Endothelial cell of umbilical vein (primary cell): ENCODE measurements at regions not wholly inside any gene's neighbourhood (a gene's known extent, or its start where the extent isn't known, plus 50 kb on each side); places are given as distances from the start of the nearest gene placed in this dataset.
A peak's percentile ranks its signal among the peaks of the same experiment; 100 is the strongest.

ENCODE experiments used
- BruUV-seq: library from RNA; stranded (reverse); fragments of 400-500 nt; replicated peaks from 2 replicates; lab custom pipeline; 2021; lab: Mats Ljungman, UMichigan
- CTCF ChIA-PET: fragments of 300-600, 350-600 bp; sonication (Branson Sonifier 250); formaldehyde crosslinking; loops from one replicate; lab custom pipeline; 2021; ENCODE audit warnings: antibody characterized with exemption, inconsistent platforms; lab: Charles Lee
- POLR2A ChIA-PET: fragments of 300-600, 350-600 bp; sonication (Branson Sonifier 250); formaldehyde crosslinking; loops from one replicate; lab custom pipeline; 2021; ENCODE audit warnings: antibody characterized with exemption, inconsistent platforms; lab: Charles Lee
- DNase-seq: peaks from one replicate; pipeline ENCODE4 v3.0.0-alpha.2; 2011; ENCODE audit warnings: low read depth, low spot score
- FAIRE-seq: peaks from 2 replicates; lab custom pipeline; 2011; peaks lifted over from hg19 to GRCh38; lab: Jason Lieb, UNC
- H2AFZ ChIP-seq: 2 replicates; pipeline ENCODE4 v1.6.0; 2012; ENCODE audit warnings: low read depth, low read length, control low read depth, inconsistent platforms
- H3K27ac ChIP-seq: 2 replicates; pipeline ENCODE4 v1.5.1; 2011; ENCODE audit warnings: low read depth, mild to moderate bottlenecking, control low read depth, low read length, moderate library complexity; ENCODE audit not compliant: insufficient read depth
- H3K27me3 ChIP-seq, 2 experiments: 2 replicates each; pipeline versions ENCODE4 v1.6.0 to v1.6.1; 2011; ENCODE audit warnings: low read length in 2 of 2, mixed read lengths in 1 of 2; ENCODE audit not compliant: control insufficient read depth in 2 of 2, insufficient read depth in 2 of 2
- H3K36me3 ChIP-seq, 2 experiments: 2 replicates in 1 of 2; 3 replicates in 1 of 2; pipeline ENCODE4 v1.5.1; 2011; ENCODE audit warnings: low read length in 2 of 2, mild to moderate bottlenecking in 1 of 2, moderate library complexity in 1 of 2; ENCODE audit not compliant: control insufficient read depth in 2 of 2, insufficient read depth in 2 of 2; ENCODE audit errors: extremely low read depth in 1 of 2
- H3K4me1 ChIP-seq: 3 replicates; pipeline ENCODE4 v1.5.1; 2011; ENCODE audit warnings: mild to moderate bottlenecking, low read length; ENCODE audit not compliant: control insufficient read depth, insufficient read depth; ENCODE audit errors: extremely low read depth
- H3K4me2 ChIP-seq: 2 replicates; pipeline ENCODE4 v1.6.1; 2011; ENCODE audit warnings: low read length, control low read depth, mixed read lengths; ENCODE audit not compliant: insufficient read depth
- H3K4me3 ChIP-seq, 3 experiments: fragments of 200-600 bp in 1 of 3; sonication (generic), shearing (Covaris generic) in 1 of 3; replicated peaks in 1 of 3; 2 replicates each; pipeline ENCODE4 v1.5.1; 2011 to 2016; ENCODE audit warnings: control low read depth in 3 of 3, low read length in 3 of 3, mild to moderate bottlenecking in 2 of 3, inconsistent platforms in 1 of 3, low read depth in 1 of 3, moderate library complexity in 1 of 3; ENCODE audit not compliant: insufficient read depth in 1 of 3
- H3K79me2 ChIP-seq: 2 replicates; pipeline ENCODE4 v1.6.0; 2012; ENCODE audit warnings: low read length, inconsistent platforms; ENCODE audit not compliant: control insufficient read depth, insufficient read depth
- H3K9ac ChIP-seq: replicated peaks from 2 replicates; pipeline ENCODE3; 2011; ENCODE audit warnings: low read length, control low read depth; ENCODE audit not compliant: insufficient read depth; ENCODE audit errors: extremely low read depth
- H3K9me1 ChIP-seq: replicated peaks from 3 replicates; pipeline ENCODE4 v1.6.0; 2011; ENCODE audit warnings: mild to moderate bottlenecking, low read length; ENCODE audit not compliant: control insufficient read depth, insufficient read depth; ENCODE audit errors: extremely low read depth
- H3K9me3 ChIP-seq: replicated peaks from 2 replicates; pipeline ENCODE4 v1.5.1; 2012; ENCODE audit warnings: low read length, inconsistent platforms; ENCODE audit not compliant: control insufficient read depth, insufficient read depth
- H4K20me1 ChIP-seq: replicated peaks from 2 replicates; pipeline ENCODE3; 2011; ENCODE audit warnings: mild to moderate bottlenecking, low read length; ENCODE audit not compliant: control insufficient read depth, insufficient read depth; ENCODE audit errors: extremely low read depth
- CTCF ChIP-seq, 2 donors: IDR thresholded peaks; 1 replicate in 1 of 2; 2 replicates in 1 of 2; pipeline ENCODE4 v1.5.1; 2011; ENCODE audit warnings: low read length in 2 of 2, mild to moderate bottlenecking in 2 of 2, moderate library complexity in 2 of 2, control low read depth in 1 of 2, inconsistent platforms in 1 of 2, low read depth in 1 of 2; ENCODE audit not compliant: insufficient read depth in 1 of 2; ENCODE audit errors: extremely low read depth in 1 of 2
- EZH2 ChIP-seq: IDR thresholded peaks from 2 replicates; pipeline ENCODE4 v1.6.1; 2012; ENCODE audit warnings: borderline replicate concordance, low read depth, mild to moderate bottlenecking, moderate library complexity, low read length, inconsistent platforms; ENCODE audit not compliant: severe bottlenecking
- FOS ChIP-seq: IDR thresholded peaks from 2 replicates; pipeline ENCODE4 v1.6.1; 2011; ENCODE audit warnings: mild to moderate bottlenecking, low read length, moderate library complexity, borderline replicate concordance; ENCODE audit not compliant: insufficient read depth
- MAX ChIP-seq: IDR thresholded peaks from 2 replicates; pipeline ENCODE4 v1.6.1; 2011; ENCODE audit not compliant: insufficient read depth, insufficient read length
- dilution Hi-C: fragments of 300-500 bp; cut with MboI; formaldehyde crosslinking; loops from one replicate; pipeline ENCODE4 v1.15.0; 2019; ENCODE audit warnings: low sequenced_read_pairs; ENCODE audit not compliant: extremely low pct_ligation_motif_present
- intact Hi-C: fragments of 100-400 bp; cut with micrococcal nuclease; formaldehyde crosslinking; loops from one replicate; pipeline ENCODE4 v1.10.0; 2022

GRCh38 chr4:123661080-123661737, 264.6 kb downstream of the SPRY1 start:
- ChIA-PET CTCF (interaction anchor here (0.8 to 5.4 kb wide), 32 partner anchors 11 to 567 kb away, joined by 3 to 49 read pairs (median 4); partner anchors contain the start of gene SPRY1), POLR2A (no interaction called here)
- no peak overlapping the region for H3K9ac ChIP-seq
- DNase-seq: peak; percentile 49
- H3K4me3 ChIP-seq: no peak overlapping the region
- TF ChIP-seq MAX (no peak), CTCF (IDR thresholded peaks at IDR 0.05; ENCODE audit: extremely low read depth in 1 of 2, insufficient read depth in 1 of 2, low read depth in 1 of 2, low read length in 2 of 2) (peak; percentile 27 to 37), EZH2 (no peak), FOS (no peak)
- no peaks in the 10 kb centered on the region for H3K4me1 ChIP-seq
- no peaks in the 10 kb centered on the region for H3K27me3 ChIP-seq
- H2AFZ ChIP-seq: no peak overlapping the region
- H3K9me3 ChIP-seq: no peaks in the 10 kb centered on the region
- FAIRE-seq: peak; percentile 18
- H3K9me1 ChIP-seq: no peaks in the 10 kb centered on the region
- H3K4me2 ChIP-seq: no peak overlapping the region
- dilution Hi-C loops (no loop called here), intact Hi-C loops (loop anchor here (1.0 to 5.0 kb wide), 8 partner anchors 231 to 661 kb away; no protein-coding TSS in a partner anchor)
- BruUV-seq: no TSS peak
- H4K20me1 ChIP-seq: no peaks in the 10 kb centered on the region
- no peak overlapping the region for H3K27ac ChIP-seq
- no peaks in the 10 kb centered on the region for H3K79me2 ChIP-seq
- no peaks in the 10 kb centered on the region for H3K36me3 ChIP-seq
